ENCODE measurements at regions not wholly inside any gene's neighbourhood (a gene's known extent, or its start where the extent isn't known, plus 50 kb on each side); places are given as distances from the start of the nearest gene placed in this dataset.

- Mint-ChIP-seq H3K4me1 (no peaks in the 10 kb centered on the region), H3K4me3 (no peak overlapping the region), H3K27ac (no peak overlapping the region), H3K27me3 (peaks cover under 1% of the 10 kb centered on the region), H3K36me3 (ENCODE audit: low read depth) (peaks cover 3% of the 10 kb centered on the region)
- H3K9me3 ChIP-seq (ENCODE audit: control insufficient read depth, low read length, poor library complexity, severe bottlenecking) = no peaks in the 10 kb centered on the region
- DNase-seq = no peak
- no peak for ATAC-seq
Observed at GRCh38 chr10:8951440-8952089, 897.1 kb downstream of the GATA3 start.

- H3K27ac Mint-ChIP-seq = no peak overlapping the region
- no peak for DNase-seq
- H3K4me1 Mint-ChIP-seq = no peaks in the 10 kb centered on the region
- ATAC-seq = no peak
- H3K27me3 Mint-ChIP-seq = no peaks in the 10 kb centered on the region
- no peaks in the 10 kb centered on the region for H3K9me3 ChIP-seq (ENCODE audit: control insufficient read depth, low read length, poor library complexity, severe bottlenecking)
- H3K36me3 Mint-ChIP-seq (ENCODE audit: low read depth) = no peaks in the 10 kb centered on the region
- no peak overlapping the region for H3K4me3 Mint-ChIP-seq
Observed at GRCh38 chr10:8956400-8956799, 901.9 kb downstream of the GATA3 start.

GRCh38 chr10:8962249-8962648 is 907.8 kb downstream of the GATA3 start:
- H3K9me3 ChIP-seq (ENCODE audit: control insufficient read depth, low read length, poor library complexity, severe bottlenecking) = no peaks in the 10 kb centered on the region
- ATAC-seq = no peak
- Mint-ChIP-seq H3K4me3 (no peak overlapping the region), H3K4me1 (no peaks in the 10 kb centered on the region), H3K27me3 (peaks cover 5% of the 10 kb centered on the region), H3K36me3 (ENCODE audit: low read depth) (no peaks in the 10 kb centered on the region), H3K27ac (no peak overlapping the region)
- no peak for DNase-seq

- no peak for ATAC-seq
Observed at GRCh38 chr10:8967061-8967460, 912.6 kb downstream of the GATA3 start.

GRCh38 chr10:8969853-8970252 is 915.4 kb downstream of the GATA3 start:
- no peaks in the 10 kb centered on the region for H3K4me1 Mint-ChIP-seq
- H3K9me3 ChIP-seq (ENCODE audit: control insufficient read depth, low read length, poor library complexity, severe bottlenecking) = no peaks in the 10 kb centered on the region
- H3K27me3 Mint-ChIP-seq = peaks cover 5% of the 10 kb centered on the region
- DNase-seq (no peak), ATAC-seq (no peak)
- H3K36me3 Mint-ChIP-seq (ENCODE audit: low read depth) = no peaks in the 10 kb centered on the region
- no peak overlapping the region for H3K27ac Mint-ChIP-seq
- no peak overlapping the region for H3K4me3 Mint-ChIP-seq

More at GRCh38 chr10:8967061-8967460, 912.6 kb downstream of the GATA3 start:
- no peak overlapping the region for H3K4me3 Mint-ChIP-seq
- H3K9me3 ChIP-seq (ENCODE audit: control insufficient read depth, low read length, poor library complexity, severe bottlenecking) = no peaks in the 10 kb centered on the region
- H3K27me3 Mint-ChIP-seq = peaks cover 5% of the 10 kb centered on the region
- H3K4me1 Mint-ChIP-seq = no peaks in the 10 kb centered on the region
- DNase-seq = no peak
- no peak overlapping the region for H3K27ac Mint-ChIP-seq
- no peaks in the 10 kb centered on the region for H3K36me3 Mint-ChIP-seq (ENCODE audit: low read depth)

GRCh38 chr10:8975535-8975934 is 921.0 kb downstream of the GATA3 start:
- H3K36me3 Mint-ChIP-seq (ENCODE audit: low read depth) = no peaks in the 10 kb centered on the region
- DNase-seq (no peak), ATAC-seq (no peak)
- H3K27me3 Mint-ChIP-seq = peaks cover 17% of the 10 kb centered on the region
- no peak overlapping the region for H3K27ac Mint-ChIP-seq
- no peaks in the 10 kb centered on the region for H3K4me1 Mint-ChIP-seq
- H3K9me3 ChIP-seq (ENCODE audit: control insufficient read depth, low read length, poor library complexity, severe bottlenecking) = no peaks in the 10 kb centered on the region
- H3K4me3 Mint-ChIP-seq = no peak overlapping the region

GRCh38 chr10:8978100-8978499 is 923.6 kb downstream of the GATA3 start:
- DNase-seq (no peak), ATAC-seq (no peak)
- Mint-ChIP-seq H3K27ac (no peak overlapping the region), H3K4me3 (no peak overlapping the region), H3K27me3 (peaks cover 17% of the 10 kb centered on the region), H3K4me1 (no peaks in the 10 kb centered on the region), H3K36me3 (ENCODE audit: low read depth) (no peaks in the 10 kb centered on the region)
- no peaks in the 10 kb centered on the region for H3K9me3 ChIP-seq (ENCODE audit: control insufficient read depth, low read length, poor library complexity, severe bottlenecking)

- no peaks in the 10 kb centered on the region for H3K9me3 ChIP-seq (ENCODE audit: control insufficient read depth, low read length, poor library complexity, severe bottlenecking)
- Mint-ChIP-seq H3K27me3 (peaks cover 17% of the 10 kb centered on the region), H3K4me3 (no peak overlapping the region), H3K27ac (no peak overlapping the region), H3K4me1 (no peaks in the 10 kb centered on the region), H3K36me3 (ENCODE audit: low read depth) (no peaks in the 10 kb centered on the region)
- ATAC-seq (no peak), DNase-seq (no peak)
Observed at GRCh38 chr10:8979976-8980375, 925.5 kb downstream of the GATA3 start.

GRCh38 chr10:8981277-8981676 is 926.8 kb downstream of the GATA3 start:
- no peaks in the 10 kb centered on the region for H3K9me3 ChIP-seq (ENCODE audit: control insufficient read depth, low read length, poor library complexity, severe bottlenecking)
- no peaks in the 10 kb centered on the region for H3K4me1 Mint-ChIP-seq
- peaks cover 18% of the 10 kb centered on the region for H3K27me3 Mint-ChIP-seq
- no peak overlapping the region for H3K4me3 Mint-ChIP-seq
- no peaks in the 10 kb centered on the region for H3K36me3 Mint-ChIP-seq (ENCODE audit: low read depth)
- H3K27ac Mint-ChIP-seq = no peak overlapping the region
- DNase-seq (no peak), ATAC-seq (no peak)

GRCh38 chr10:8985651-8986050 is 931.2 kb downstream of the GATA3 start:
- Mint-ChIP-seq H3K4me3 (no peak overlapping the region), H3K27me3 (peaks cover 24% of the 10 kb centered on the region), H3K36me3 (ENCODE audit: low read depth) (no peaks in the 10 kb centered on the region), H3K4me1 (no peaks in the 10 kb centered on the region), H3K27ac (no peak overlapping the region)
- no peaks in the 10 kb centered on the region for H3K9me3 ChIP-seq (ENCODE audit: control insufficient read depth, low read length, poor library complexity, severe bottlenecking)
- DNase-seq (no peak), ATAC-seq (no peak)

GRCh38 chr10:8986975-8987374 is 932.5 kb downstream of the GATA3 start:
- no peaks in the 10 kb centered on the region for H3K36me3 Mint-ChIP-seq (ENCODE audit: low read depth)

GRCh38 chr10:8987712-8988111 is 933.2 kb downstream of the GATA3 start:
- no peak overlapping the region for H3K27ac Mint-ChIP-seq
- DNase-seq = no peak
- no peak for ATAC-seq
- no peaks in the 10 kb centered on the region for H3K36me3 Mint-ChIP-seq (ENCODE audit: low read depth)
- H3K4me3 Mint-ChIP-seq = no peak overlapping the region
- no peaks in the 10 kb centered on the region for H3K4me1 Mint-ChIP-seq
- H3K9me3 ChIP-seq (ENCODE audit: control insufficient read depth, low read length, poor library complexity, severe bottlenecking) = no peaks in the 10 kb centered on the region
- peaks cover 24% of the 10 kb centered on the region for H3K27me3 Mint-ChIP-seq

More at GRCh38 chr10:8986975-8987374, 932.5 kb downstream of the GATA3 start:
- Mint-ChIP-seq H3K27me3 (peaks cover 24% of the 10 kb centered on the region), H3K4me1 (no peaks in the 10 kb centered on the region), H3K27ac (no peak overlapping the region), H3K4me3 (no peak overlapping the region)
- no peaks in the 10 kb centered on the region for H3K9me3 ChIP-seq (ENCODE audit: control insufficient read depth, low read length, poor library complexity, severe bottlenecking)
- DNase-seq (no peak), ATAC-seq (no peak)

- Mint-ChIP-seq H3K36me3 (ENCODE audit: low read depth) (no peaks in the 10 kb centered on the region), H3K27ac (no peak overlapping the region)
- ATAC-seq = no peak
Observed at GRCh38 chr10:8990280-8990987, 935.9 kb downstream of the GATA3 start.

GRCh38 chr10:8992009-8992408 is 937.5 kb downstream of the GATA3 start:
- DNase-seq = no peak
- no peak for ATAC-seq
- H3K9me3 ChIP-seq (ENCODE audit: control insufficient read depth, low read length, poor library complexity, severe bottlenecking) = no peaks in the 10 kb centered on the region
- Mint-ChIP-seq H3K27ac (no peak overlapping the region), H3K27me3 (peaks cover 8% of the 10 kb centered on the region), H3K4me1 (peaks cover 10% of the 10 kb centered on the region), H3K36me3 (ENCODE audit: low read depth) (no peaks in the 10 kb centered on the region), H3K4me3 (no peak overlapping the region)

More at GRCh38 chr10:8990280-8990987, 935.9 kb downstream of the GATA3 start:
- Mint-ChIP-seq H3K4me3 (no peak overlapping the region), H3K4me1 (peaks cover 10% of the 10 kb centered on the region), H3K27me3 (peaks cover 24% of the 10 kb centered on the region)
- no peak for DNase-seq
- no peaks in the 10 kb centered on the region for H3K9me3 ChIP-seq (ENCODE audit: control insufficient read depth, low read length, poor library complexity, severe bottlenecking)
